ENCODE measurements at regions not wholly inside any gene's neighbourhood (a gene's known extent, or its start where the extent isn't known, plus 50 kb on each side); places are given as distances from the start of the nearest gene placed in this dataset.

- no peak for DNase-seq
Observed at GRCh38 chr10:77710081-77710551, 72.5 kb upstream of the KCNMA1 start.

GRCh38 chr10:77707570-77707969, 70.0 kb upstream of the KCNMA1 start:
- no peak for DNase-seq

GRCh38 chr10:77702166-77702565, 64.6 kb upstream of the KCNMA1 start:
- no peak for DNase-seq

GRCh38 chr10:77700086-77700485, 62.5 kb upstream of the KCNMA1 start:
- DNase-seq: no peak

GRCh38 chr10:77699080-77699645, 61.6 kb upstream of the KCNMA1 start:
- no peak for DNase-seq

GRCh38 chr10:77698267-77698931, 60.8 kb upstream of the KCNMA1 start:
- DNase-seq: no peak

GRCh38 chr10:77696584-77696983, 59.0 kb upstream of the KCNMA1 start:
- no peak for DNase-seq

- no peak for DNase-seq
Observed at GRCh38 chr10:77695186-77695585, 57.6 kb upstream of the KCNMA1 start.

GRCh38 chr10:77692782-77693181, 55.2 kb upstream of the KCNMA1 start:
- no peak for DNase-seq

- DNase-seq: no peak
Observed at GRCh38 chr10:77689339-77689738, 51.7 kb upstream of the KCNMA1 start.

- no peak for DNase-seq
Observed at GRCh38 chr10:77687621-77688020, 50.0 kb upstream of the KCNMA1 start.
